Left colon (tissue), 2 donors: ENCODE measurements at regions not wholly inside any gene's neighbourhood (a gene's known extent, or its start where the extent isn't known, plus 50 kb on each side); places are given as distances from the start of the nearest gene placed in this dataset.
A peak's percentile ranks its signal among the peaks of the same experiment; 100 is the strongest.

Experiments
- ATAC-seq: fragments of 200-7000 bp; cut with Tn5 transposase; one replicate; pipeline ENCODE4 v1.9.1; 2020; ENCODE audit warnings: mild to moderate bottlenecking, moderate library complexity
- DNase-seq, 2 donors: peaks; one replicate each; pipeline ENCODE4 v3.0.0-alpha.2; 2020
- intact Hi-C, 2 donors: fragments of 100-400 bp; cut with DNase I in 1 of 2; cut with micrococcal nuclease in 1 of 2; formaldehyde crosslinking; loops; one replicate each; pipeline versions ENCODE4 v1.11.2 to v1.14.0; 2022; cut with DNase I, micrococcal nuclease
- donor health status: DM: no; HTN: no; CAD: no.
- donor health status: DM: yes; HTN: yes; CAD: no.

DNA sequence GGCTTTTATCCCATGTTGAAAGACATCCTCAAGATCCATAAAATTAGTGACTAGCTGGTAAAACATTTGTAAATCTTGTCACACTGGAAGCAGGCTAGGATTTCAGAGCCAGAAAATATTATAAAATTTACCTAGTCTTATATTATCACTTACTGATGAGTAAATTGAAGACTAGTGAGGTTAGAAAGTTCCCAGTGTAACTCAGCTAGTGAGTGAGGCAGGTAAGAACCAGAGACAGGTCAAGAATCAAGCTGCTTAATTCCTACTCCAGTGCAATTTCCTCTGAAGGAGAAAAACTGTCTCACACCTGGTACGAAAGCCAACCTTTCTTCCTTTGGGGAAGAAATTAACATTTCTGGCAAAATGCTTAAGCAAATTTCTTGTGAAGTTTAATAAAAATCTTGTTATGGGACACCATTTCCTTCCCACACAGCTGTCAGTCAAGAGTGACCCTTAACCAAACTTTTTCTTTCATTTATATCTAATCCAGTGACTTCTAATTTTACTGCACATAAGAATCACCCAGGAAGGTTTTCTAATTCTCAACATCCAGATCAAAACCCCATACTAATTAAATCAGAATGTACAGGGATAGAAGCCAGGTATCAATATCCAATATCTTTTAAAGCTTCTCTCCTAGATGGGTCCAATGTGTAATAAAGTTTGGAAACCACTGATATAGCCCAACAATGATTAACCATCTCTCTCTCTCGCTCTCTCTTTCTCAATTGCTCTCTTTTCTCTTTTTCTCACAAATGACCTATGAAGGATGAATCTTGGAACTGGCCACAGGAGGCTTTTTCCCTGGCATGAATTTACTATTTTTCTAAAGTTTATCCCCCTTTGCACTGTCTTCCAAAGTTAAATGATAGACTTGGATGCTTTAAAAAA lies 264.3 kb upstream of the SLC39A10 start:
- intact Hi-C loops = no loop called here
- no peak for ATAC-seq
- DNase-seq = no peak

DNA sequence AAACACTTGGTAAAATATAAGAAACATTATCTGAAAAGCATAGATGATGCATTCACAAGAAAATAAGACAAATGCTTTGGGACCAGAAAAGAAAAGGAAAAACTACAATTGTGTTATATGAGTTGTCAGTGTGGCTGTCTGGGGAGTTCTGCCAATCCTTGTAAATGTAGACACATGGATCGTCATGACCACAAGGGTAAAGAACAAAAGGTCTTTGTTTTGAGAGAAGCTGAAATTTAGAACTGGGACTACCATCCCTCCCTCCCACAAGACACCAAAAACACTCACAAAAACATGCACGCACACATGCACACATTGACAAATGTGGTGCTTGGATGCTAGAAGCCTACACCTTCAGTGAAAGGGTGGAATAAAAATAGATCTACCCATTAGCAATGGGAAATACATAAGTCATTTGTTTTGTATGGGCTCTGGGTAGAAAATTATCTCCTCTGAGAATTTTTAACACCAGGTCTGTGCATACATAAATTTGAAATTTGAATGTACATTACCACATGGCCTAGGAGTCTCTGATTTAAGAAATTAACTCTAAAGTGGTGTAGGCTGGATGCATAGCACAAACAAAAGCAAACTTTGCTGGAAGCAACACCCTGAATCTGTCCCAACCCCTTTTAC lies 266.2 kb upstream of the SLC39A10 start:
- no peak for DNase-seq
- intact Hi-C loops = no loop called here
- no peak for ATAC-seq

DNA sequence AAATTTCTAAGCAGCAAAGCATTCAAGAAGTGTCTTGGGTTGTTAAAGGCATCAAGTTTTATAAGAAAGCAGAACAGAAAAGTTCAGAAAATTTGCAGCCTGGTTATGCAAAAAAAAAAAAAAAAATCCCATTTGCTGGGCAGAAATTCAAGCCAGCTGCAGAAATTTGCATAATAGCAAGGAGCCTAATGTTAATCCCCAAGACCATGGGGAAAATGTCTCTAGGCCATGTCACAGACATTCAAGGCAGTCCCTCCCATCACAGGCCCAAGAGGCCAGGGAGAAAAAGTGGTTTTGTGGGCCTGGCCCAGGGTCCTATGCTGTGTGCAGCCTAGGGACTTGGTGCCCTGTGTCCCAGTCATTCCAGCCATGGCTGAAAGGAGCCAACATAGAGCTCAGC lies 269.0 kb upstream of the SLC39A10 start:
- no peak for ATAC-seq
- intact Hi-C loops = no loop called here

DNA sequence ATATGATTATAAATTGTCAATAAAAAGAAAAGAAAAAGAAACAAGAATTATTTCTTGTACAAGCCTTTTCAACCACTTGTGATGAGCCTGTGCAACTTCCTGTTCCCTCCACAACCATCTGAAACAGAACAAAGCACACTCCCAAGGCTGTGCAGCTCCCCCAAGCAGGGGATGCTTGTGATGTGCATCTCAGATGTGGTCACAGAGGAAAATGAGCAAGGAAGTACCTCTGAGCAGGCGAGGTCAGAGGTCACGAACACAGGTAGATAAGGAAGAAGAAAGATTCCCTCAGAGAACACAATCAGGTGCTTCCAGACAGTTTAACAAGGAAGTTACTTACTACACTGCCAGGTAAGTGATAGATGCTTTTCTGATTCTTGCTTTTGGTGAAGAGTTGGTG lies 274.8 kb upstream of the SLC39A10 start:
- intact Hi-C loops = no loop called here
- DNase-seq (peak in 1 of 2 donors; percentile 10), ATAC-seq (peak; percentile 62)

More for the DNA sequence above, 269.0 kb upstream of the SLC39A10 start:
- no peak for DNase-seq

DNA sequence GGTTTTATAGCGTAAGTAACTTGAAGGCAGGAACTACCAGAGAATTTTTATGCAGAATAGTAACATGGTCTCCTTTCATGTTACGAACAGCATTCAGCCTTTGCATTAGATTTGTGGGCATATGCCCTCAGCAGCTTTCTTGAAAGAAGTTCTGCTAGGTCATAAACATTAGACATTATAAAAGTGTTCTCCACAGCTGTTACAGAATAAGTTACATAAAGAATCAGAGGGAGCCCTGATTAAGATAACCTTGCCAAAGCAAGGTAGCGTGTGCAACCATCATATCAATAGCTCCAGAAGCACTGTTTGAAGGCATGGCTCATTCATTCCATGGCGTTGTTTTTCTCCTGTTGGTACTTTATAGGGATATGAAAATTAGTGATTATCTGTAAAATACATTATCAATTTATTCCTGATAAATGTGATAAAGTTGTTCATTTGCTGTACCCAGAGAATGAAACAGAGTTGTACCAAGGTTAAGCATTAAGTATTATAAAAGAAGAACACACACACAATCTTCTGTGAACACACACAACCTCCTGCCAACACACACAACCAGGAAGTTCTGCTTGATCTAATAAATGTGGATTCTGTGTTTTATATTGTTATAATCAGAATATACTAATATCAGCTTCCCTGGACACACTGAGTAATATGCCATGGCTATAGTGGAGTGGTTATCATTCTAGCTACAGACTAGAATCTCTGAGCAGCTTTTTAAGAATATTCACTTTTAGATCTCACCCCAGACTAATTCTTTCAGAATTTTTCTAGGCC lies 286.7 kb upstream of the SLC39A10 start:
- intact Hi-C loops = no loop called here
- DNase-seq (no peak), ATAC-seq (peak; percentile 78)

DNA sequence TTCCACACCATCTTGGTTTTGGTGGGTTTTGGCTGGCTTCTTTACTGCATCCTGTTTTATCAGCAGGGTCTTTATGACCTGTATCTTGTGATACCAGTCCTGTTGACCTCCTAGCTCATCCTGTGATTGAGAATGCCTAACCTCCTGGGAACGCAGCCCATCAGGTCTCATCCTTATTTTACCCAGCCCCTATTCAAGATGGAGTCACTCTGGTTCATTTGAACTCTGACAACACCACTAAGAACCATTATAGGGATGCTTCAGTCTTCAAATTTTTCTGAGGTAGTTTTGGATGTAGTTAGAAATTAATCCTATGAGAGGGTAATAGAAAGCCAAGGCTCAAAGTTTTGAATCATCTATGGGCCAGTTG lies 287.8 kb upstream of the SLC39A10 start:
- no peak for ATAC-seq
- DNase-seq = no peak
- intact Hi-C loops = no loop called here

DNA sequence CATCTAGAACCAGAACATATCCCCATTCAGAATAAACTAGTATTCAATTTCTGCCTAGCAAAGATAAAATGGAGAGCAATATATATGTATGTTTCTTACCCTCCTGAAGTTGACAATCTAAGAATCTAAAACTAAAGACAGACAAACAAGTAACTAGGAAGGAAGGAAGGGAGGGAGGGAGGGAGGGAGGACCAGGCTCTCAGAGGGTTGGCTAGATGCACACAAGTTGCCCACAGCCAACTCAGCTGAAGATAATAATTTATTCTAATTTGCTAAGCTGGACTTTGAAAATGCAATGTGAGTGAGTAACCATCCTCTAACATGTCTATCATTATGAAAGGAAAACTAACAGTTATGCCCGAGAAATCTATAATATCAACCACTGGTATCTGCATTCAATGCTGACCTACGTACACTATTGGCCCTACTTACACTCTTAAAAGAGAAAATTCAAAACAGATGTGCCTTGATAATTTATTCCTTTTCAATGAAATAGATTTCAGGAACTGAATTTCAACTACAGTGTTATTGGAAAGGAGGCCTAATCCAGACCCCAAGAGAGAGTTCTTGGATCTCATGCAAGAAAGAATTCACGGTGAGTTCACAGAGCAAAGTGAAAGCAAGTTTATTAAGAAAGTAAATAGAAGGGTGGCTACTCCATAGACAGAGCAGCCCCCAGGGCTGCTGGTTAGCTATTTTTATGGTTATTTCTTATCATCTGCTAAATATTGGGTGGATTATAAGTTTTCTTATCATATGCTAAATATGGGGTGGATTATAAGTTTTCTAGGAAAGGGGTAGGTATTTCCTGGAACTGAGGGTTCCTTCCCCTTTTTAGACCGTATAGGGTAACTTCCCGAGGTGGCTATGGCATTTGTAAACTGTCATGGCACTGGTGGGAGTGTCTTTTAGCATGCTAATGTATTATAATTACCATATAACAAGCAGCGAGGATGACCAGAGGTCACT lies 288.5 kb upstream of the SLC39A10 start:
- intact Hi-C loops = no loop called here
- no peak for ATAC-seq

DNA sequence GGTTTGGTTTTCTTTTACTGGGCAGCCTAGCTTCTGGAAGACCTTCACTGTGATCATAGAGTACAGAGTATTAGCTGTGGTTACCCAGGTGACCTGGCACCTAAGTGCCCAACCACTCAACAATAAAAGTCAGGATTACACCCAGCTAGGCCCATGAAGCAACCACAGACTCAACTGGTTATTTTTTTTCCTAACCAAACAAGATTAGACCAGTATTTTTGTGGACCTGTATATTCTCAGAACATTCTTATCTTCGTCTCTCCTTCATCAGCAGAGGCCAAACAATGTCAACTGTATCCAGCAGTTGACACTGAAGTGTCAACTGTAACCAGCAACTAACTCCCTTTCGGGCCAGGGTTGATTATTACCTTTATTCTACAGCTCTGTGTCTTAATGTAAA lies 289.2 kb upstream of the SLC39A10 start:
- intact Hi-C loops = no loop called here
- no peak for DNase-seq
- peak; percentile 78 for ATAC-seq

More for the DNA sequence above, 288.5 kb upstream of the SLC39A10 start:
- DNase-seq = no peak

DNA sequence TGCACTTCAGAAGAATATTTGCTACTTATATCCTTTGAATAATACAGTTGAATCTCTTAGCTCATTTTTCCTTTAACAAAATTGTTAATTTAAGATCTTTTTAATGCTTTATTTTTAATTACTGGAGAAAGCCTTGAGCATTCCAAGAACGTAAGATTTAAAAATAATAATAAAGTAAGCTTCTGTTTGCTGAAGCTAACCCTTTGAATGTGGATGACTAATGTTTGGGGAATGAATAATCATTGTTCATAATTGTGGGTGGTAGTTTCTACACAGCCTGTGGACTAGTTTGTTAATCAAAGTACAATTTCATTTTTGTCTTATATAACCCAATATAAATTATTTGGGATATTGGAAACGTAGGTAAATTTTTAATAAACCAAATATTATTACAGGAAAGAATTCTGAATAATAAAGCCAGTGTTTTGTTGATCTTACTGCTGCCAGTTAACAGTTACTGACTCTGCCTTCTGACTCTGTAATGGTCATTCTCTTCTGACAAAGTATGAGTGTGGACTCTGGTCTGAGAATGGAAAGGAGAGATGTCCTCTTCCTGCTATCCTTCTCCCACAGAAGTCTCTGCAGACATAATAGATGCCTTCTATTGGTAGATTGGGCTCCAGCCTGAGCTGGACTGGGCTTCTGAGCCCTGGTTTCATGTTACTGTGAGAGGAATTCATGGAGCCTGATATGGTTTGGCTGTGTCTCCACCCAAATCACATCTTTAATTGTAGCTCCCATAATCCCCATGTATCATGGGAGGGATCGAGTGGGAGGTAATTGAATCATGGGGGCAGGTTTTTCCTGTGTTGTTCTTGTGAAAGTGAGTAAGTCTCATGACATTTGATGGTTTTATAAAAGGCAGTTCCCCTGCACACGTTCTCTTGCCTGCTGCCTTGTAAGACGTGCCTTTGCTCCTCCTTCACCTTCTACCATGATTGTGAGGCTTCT lies 292.7 kb upstream of the SLC39A10 start:
- DNase-seq = no peak
- intact Hi-C loops = no loop called here
- ATAC-seq = no peak

DNA sequence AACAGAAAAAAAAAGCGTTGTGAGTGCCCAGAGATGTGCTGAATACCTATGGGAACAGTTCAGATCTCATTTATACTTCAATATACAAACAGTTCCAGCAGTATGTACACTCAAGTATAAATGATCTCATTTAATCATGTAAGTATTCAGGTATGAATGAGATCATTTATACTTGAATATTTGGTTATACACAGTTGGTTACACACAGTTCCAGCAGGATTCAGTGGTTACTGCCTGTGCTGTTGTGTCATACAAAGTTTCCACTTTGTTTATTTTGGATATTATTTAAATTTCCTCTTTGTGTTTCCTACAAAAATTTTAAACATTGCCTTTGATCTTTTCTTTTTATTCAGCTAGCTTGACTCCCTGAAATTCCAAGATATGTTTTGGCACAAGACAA lies 293.5 kb upstream of the SLC39A10 start:
- intact Hi-C loops = no loop called here
- ATAC-seq = no peak
- DNase-seq = no peak

DNA sequence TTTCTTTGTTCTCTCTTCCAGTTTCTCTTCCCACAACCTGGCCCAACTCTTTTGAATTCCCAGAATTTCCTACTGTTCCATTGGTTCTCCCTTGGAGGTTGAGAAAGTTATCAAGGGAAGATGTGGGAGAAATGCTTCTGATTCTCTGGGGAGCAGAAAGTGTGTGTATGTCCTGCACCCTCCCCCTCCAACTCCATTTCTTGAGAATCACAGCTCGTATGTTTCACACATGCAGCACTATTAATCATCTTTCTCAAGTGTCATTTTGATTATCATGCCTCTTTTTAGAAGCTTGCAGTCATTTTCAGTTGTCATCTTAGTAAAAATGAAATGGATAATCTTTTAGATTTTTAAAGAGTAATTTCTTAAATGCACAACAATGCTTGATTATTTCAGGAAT lies 296.8 kb upstream of the SLC39A10 start:
- DNase-seq (no peak), ATAC-seq (no peak)
- intact Hi-C loops = no loop called here

DNA sequence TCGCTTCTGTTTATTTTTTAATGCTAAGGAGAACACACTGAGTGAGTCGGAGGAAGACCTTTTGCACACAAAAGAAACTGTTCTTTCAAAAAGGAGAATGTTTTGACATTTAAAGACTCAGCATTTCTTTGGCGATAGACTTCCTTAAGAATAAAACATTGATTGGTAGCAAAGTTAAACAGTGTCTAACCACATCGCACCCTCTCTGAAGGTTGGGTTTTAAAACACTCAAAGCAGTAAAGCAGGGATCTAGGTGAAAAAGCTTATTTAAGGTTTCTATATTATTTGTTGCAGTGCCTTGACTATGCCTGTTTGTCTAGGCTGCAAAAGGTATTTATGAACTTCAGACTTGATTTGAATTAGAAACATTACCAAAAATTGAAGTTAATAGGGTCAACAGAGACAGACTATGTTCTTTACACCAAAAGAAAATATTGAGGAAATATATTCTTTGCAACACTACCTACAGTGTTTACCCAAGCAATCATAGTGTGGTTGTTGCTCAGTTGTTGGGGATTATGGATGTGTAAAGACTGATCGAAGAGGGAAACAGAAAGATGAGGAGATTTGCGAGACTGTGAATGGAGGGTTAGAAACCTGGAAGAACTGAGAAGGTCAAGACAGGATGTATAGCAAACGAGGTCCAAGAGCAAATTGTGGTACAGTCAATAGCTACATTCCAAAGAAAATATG lies 297.8 kb upstream of the SLC39A10 start:
- DNase-seq (no peak), ATAC-seq (peak; percentile 85)
- intact Hi-C loops = no loop called here

DNA sequence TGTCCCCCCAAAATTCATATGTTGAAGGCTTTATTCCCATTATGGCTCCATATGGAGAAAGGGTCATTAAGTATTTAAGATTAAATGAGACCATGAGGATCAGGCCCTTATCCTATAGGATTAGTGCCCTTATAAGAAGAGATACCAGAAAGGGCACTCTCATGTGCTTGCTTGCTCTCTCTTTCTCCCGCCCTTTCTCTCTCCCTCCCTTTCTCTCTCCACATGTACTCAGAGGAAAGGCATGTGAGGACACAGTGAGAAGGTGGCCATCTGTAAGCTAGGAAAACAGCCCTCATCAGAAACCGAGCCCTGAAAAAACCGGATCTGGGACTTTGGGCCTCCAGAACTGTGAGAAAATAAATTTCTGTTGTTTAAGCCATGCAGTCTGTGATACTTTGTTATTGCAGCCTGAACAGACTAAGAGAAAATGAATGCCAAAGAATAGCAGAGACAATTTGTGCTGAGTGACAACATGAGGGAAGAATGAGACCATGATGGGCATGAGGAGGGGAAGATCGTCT lies 300.0 kb upstream of the SLC39A10 start:
- intact Hi-C loops = no loop called here
- no peak for DNase-seq
- no peak for ATAC-seq

DNA sequence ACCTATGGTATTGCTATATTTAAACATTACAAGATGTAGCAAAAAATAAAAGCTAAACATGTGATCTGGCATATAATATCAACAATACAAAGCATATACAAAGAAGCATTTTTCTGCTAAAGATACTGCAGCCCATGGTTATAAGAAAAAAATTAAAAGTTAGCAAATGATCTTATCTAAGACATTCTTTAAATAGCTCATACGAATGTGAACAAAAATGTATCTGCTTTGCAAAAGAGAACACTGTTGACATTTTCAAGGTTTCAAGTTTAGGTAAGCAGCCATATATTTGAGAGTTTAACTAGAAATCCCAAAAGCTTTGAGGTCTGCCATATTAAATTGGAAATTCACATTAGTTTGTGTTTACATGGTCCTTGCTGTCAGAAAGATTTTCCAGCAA lies 301.0 kb upstream of the SLC39A10 start:
- intact Hi-C loops = no loop called here
- no peak for DNase-seq
- no peak for ATAC-seq

DNA sequence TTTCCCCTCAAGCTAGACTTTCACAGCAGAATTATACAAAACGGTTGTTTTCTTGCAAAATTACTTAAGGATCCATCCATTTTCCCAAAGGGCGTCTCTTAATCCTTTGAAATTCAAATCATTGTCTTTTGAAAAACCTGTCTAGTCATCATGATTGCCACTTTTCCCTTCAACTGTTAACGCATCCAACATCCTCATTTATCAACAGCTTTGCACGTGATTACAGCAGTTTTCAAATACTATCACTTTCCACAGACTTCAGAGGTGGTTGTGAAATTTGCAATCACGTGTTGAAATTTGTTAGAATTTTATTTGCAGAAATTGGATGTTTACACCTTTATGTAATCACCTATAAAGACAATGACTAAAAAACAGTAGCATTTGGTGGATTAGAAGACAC lies 304.4 kb upstream of the SLC39A10 start:
- intact Hi-C loops = no loop called here
- DNase-seq (no peak), ATAC-seq (no peak)

DNA sequence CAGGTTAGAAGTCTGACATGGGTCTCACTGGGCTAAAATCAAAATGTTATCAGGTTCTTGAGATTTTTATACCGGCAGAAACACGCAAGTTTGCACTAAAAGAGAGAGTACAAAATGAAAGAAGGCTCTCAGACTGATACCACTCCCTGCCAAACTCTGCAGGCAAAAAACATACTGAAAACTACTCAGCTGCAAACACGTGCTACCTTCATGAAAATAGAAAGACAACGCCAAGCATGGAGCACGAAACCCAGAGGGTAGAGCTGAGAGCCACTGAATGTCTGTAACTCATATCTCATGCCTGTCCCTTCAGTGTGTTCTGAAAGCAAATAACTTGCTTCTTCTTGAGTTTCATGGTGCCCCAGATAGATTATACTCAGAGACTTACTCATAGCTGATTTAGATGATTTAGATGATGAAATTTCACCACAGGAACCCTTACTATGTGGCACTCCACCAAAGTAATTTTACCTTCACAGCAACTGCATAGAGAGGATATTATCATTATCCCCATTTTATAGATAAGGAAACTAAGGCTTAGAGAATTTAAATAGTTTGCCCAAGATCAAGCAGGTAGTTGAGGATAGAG lies 313.0 kb upstream of the SLC39A10 start:
- intact Hi-C loops = no loop called here
- no peak for DNase-seq
- ATAC-seq = no peak

DNA sequence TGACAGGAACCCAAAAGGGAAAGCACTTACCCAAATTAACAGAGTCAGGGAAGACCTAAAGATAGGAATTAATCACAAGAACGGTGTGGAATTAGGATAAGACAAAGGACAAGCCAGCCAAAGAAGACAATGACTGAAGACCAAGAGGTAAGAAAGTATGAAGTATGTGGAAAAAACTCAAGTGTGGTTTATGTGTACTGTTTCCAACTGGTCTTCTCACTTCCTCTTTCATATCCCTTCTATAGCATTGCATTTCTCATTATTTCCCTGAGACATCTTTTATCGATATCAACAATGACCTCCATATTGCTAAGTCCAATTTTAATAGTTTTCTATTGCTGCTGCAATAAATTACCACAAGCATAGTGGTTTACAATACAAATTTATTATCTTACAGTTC lies 313.5 kb upstream of the SLC39A10 start:
- DNase-seq (no peak), ATAC-seq (no peak)
- intact Hi-C loops = no loop called here
